HG02852 (cell line): ENCODE measurements at regions not wholly inside any gene's neighbourhood (a gene's known extent, or its start where the extent isn't known, plus 50 kb on each side); places are given as distances from the start of the nearest gene placed in this dataset.
"Not testable (repeated sequence)": the region's sequence is repeated elsewhere in the genome, so short reads cannot be mapped to it uniquely, and the experiment has no call there.

Experiments
- ATAC-seq: cut with Tn5 transposase; IDR thresholded peaks from one replicate; pipeline ENCODE4 v1.9.1; 2021; ENCODE audit warnings: mild to moderate bottlenecking, moderate library complexity; ENCODE audit not compliant: unreplicated experiment

DNA sequence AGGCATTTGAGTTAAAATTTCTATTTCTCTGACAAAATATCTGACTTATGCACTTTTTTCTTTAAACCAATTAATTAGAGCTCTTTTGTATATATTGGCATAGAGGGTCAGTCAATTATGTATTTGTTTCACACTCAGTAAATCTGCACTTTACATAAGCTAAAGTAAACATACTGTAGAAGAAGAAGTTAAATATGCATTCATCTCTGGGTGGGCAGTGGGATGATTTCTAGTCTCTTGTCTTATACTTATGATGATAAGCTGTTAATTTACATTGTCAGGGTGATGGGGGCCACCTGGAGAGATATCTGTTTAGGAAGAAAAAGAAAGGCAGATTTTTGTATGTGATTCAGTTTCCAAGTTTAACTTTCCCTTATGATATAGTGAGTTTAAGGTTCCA lies 330.8 kb downstream of the IPO8 start:
- ATAC-seq: no peak

DNA sequence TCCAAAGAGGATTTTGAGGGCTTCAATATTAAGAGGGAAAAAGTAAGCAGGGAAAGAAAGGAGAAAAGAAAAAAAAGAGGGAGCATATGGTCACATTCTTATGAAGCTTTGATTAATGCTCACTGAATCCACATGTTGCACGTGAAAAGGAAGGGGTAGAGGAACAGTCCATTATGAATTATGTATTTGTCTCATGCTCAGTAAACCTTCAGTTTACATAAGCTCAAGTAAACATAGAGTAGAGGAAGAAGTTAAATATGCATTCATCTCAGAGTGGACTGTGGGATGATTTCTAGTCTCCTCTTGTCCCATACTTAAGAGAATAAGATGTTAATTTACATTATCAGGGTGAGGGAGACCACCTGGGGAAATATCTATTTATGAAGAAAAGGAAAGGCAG lies 334.5 kb downstream of the IPO8 start:
- no peak for ATAC-seq

GRCh38 chr12:30358671-30359070 lies 337.0 kb downstream of the IPO8 start:
- no peak for ATAC-seq

- no peak for ATAC-seq
These were observed 337.7 kb downstream of the IPO8 start for GRCh38 chr12:30357766-30358490.

DNA sequence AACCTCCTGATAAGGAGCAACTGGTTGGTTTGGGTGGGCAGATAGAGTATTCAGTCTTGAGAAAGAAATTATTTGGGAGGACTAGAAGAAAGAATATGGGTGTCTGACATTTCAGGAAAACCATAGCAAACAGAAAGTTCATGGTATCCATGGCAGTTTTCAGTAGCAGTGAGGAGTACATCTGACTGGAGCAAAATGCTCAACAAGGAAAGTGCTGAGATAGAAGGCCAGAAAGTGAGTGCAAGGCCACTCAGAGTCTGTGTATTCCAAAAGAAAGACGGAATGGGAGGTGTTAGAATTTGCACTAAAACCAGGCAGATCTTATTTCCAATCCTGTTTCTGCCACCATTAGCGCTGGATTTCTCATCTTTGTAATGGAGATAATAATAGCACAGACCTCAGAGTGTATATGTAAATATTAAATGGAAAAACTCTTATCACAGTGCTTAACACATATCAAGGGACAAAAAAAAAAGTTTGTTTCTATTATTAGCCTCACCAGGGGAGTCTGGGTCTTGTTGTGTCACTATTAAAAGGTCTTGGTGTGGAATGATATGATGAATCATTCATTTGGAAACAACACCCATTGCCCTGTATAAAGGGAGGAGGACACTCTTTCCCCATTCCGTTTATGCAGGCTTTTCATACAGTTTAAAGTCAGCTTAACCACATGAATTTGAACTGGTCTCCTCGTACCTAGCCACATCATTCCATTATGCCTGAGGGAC lies 349.8 kb downstream of the IPO8 start:
- ATAC-seq: no peak

GRCh38 chr12:30330565-30330964 lies 365.1 kb downstream of the IPO8 start:
- no peak for ATAC-seq

- ATAC-seq: no peak
These were observed 366.4 kb downstream of the IPO8 start for GRCh38 chr12:30329281-30329680.

DNA sequence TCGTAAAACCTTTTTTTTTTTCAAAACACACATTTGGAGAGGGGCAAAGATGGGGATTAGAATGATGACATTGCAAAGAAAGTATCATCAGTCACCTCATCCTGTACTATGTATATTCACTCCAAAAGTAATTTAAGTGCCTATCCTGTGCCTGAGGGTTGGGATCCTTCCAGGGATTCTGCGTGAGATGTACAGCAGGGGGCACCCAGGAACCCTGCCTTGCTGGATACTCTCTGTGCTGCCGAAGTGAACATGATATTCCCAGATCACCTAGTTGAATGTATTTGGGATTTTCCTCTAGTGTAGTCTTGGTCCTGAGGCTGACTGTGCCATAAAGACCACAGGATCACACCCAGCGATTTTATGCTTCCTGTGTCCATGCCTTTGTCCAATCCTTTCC lies 372.7 kb downstream of the IPO8 start:
- no peak for ATAC-seq

- no peak for ATAC-seq
These were observed 375.1 kb downstream of the IPO8 start for GRCh38 chr12:30320561-30320960.

DNA sequence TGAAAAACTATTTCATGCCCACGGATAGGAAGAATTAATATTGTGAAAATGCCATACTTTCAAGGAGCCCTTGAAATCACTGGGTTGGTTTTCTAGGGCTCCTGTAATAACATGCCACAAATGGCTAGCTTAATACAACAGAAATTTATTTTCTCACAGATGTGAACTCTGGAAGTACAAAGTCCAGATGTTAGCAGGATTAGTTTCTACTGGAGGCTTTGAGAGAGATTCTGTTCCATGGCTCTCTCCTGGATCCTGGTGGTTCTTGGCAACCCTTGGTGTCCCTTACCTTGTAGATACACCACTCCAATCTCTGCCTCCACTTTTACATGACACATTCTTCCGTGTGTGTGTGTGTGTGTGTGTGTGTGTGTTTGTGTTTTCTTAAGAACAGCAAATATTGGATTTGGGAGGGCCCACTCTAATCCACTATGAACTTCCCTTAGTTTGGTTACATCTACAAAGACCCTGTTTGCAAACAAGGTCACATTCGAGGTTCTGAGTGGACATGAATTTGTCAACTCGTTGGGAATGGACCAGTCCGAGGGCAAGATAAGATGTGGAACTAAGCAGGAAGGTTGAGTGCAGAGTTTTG lies 381.1 kb downstream of the IPO8 start:
- ATAC-seq: no peak

DNA sequence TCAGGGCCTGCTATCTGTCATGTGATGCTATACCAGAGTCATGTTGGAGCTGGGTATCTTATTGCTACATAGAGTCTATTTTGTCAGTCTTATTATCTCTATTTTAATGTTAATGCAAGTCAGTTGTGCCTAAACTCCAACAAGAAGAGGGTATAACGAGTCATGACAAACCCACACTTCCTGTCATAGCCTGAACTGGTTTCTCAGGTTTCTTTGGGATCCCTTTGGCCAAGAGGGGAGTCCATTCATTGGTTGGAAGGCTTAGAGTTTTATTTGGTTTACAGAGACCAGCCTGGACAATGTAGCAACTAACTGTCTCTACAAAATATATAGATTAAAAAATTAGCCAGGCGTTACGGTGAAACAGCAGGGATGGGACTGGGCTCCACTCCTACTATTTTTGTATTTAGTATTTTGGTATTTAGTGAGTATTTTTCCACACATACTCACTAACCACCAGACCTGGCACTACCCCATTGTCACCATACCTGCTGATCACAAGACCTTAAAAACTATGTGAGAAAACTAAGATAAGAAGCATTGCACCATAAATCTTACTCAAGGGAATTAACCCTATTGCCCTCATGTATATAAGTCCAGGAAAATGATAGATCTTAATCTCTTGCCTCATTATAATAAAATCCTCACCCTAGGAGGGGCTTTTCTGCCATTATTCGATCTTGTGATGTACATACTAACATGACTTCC lies 387.5 kb downstream of the IPO8 start:
- no peak for ATAC-seq

GRCh38 chr12:30304528-30304927 lies 391.1 kb downstream of the IPO8 start:
- no peak for ATAC-seq

GRCh38 chr12:30301291-30301690 lies 394.4 kb downstream of the IPO8 start:
- ATAC-seq: no peak

GRCh38 chr12:30296486-30296885 lies 399.2 kb downstream of the IPO8 start:
- no peak for ATAC-seq

DNA sequence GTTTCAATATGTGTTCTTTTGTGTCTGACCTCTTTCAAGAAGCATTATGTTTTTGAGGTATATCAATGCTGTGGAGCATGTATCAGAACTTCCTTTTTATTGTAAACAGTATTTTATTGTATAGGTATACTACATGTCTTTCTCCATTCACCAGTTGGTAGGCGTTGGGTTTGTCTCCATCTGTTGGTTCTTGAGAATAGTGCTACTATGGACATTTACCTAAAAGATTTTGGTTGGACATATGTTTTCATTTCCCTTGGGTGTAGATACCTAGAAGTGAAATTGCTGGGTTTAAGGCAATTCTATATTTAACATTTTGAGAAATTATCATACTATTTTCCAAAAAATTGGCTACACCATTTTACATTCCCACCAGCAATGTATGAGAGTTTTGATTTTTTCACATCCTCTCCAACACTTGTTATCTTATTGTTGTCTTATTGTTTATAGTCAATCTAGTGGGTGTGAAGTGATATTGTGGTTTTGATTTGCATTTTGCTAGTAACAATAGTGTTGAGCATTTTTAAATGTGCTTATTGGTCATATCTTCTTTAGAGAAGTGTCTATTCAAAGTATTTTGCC lies 409.2 kb downstream of the IPO8 start:
- ATAC-seq: no peak

- ATAC-seq: no peak
These were observed 417.3 kb downstream of the IPO8 start for GRCh38 chr12:30278401-30278800.

GRCh38 chr12:30272515-30272914 lies 423.2 kb downstream of the IPO8 start:
- not testable (repeated sequence) for ATAC-seq

GRCh38 chr12:30269496-30269895 lies 426.2 kb downstream of the IPO8 start:
- ATAC-seq: no peak

DNA sequence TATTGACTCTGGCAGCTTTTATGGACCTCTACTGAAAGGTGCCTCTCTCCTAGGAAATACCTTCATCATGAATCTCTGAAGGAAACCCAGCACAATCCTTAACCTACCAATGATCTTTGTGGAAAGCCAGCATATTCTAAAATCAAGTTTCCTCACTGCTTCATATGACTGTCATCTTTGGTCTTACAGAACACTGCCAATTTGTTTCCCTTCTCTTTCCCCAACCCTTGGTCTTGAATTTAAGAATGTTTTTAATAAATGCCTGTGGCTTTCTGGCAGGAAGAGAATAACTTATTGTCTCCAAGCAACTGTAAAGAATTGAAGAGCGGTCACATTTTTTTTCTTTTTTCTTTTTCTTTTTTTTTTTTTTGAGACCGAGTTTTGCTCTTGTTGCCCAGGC lies 427.6 kb downstream of the IPO8 start:
- ATAC-seq: no peak

GRCh38 chr12:30263434-30263833 lies 432.2 kb downstream of the IPO8 start:
- ATAC-seq: no peak

- no peak for ATAC-seq
These were observed 438.1 kb downstream of the IPO8 start for GRCh38 chr12:30257618-30258017.
